ENCODE measurements at regions not wholly inside any gene's neighbourhood (a gene's known extent, or its start where the extent isn't known, plus 50 kb on each side); places are given as distances from the start of the nearest gene placed in this dataset.
"Not testable (repeated sequence)": the region's sequence is repeated elsewhere in the genome, so short reads cannot be mapped to it uniquely, and the experiment has no call there.

GRCh38 chr5:62757686-62758085, 179.1 kb downstream of the LRRC70 start:
- DNase-seq: not testable (repeated sequence)

GRCh38 chr5:62752998-62753367, 174.4 kb downstream of the LRRC70 start:
- DNase-seq: not testable (repeated sequence)

- not testable (repeated sequence) for DNase-seq
Observed at GRCh38 chr5:62752056-62752997, 173.7 kb downstream of the LRRC70 start.

GRCh38 chr5:62742207-62742606, 163.6 kb downstream of the LRRC70 start:
- DNase-seq: no peak

- DNase-seq: no peak
Observed at GRCh38 chr5:62741761-62742160, 163.1 kb downstream of the LRRC70 start.

GRCh38 chr5:62737766-62738165, 159.1 kb downstream of the LRRC70 start:
- DNase-seq: no peak

- DNase-seq: no peak
Observed at GRCh38 chr5:62732677-62733121, 154.1 kb downstream of the LRRC70 start.

- DNase-seq: no peak
Observed at GRCh38 chr5:62731022-62731421, 152.4 kb downstream of the LRRC70 start.

GRCh38 chr5:62729675-62730074, 151.1 kb downstream of the LRRC70 start:
- no peak for DNase-seq

GRCh38 chr5:62727861-62728260, 149.2 kb downstream of the LRRC70 start:
- DNase-seq: no peak

- no peak for DNase-seq
Observed at GRCh38 chr5:62727184-62727583, 148.6 kb downstream of the LRRC70 start.

- no peak for DNase-seq
Observed at GRCh38 chr5:62722360-62722759, 143.7 kb downstream of the LRRC70 start.

GRCh38 chr5:62720031-62720441, 141.4 kb downstream of the LRRC70 start:
- no peak for DNase-seq

- no peak for DNase-seq
Observed at GRCh38 chr5:62719061-62719720, 140.6 kb downstream of the LRRC70 start.

GRCh38 chr5:62718324-62718723, 139.7 kb downstream of the LRRC70 start:
- DNase-seq: no peak

GRCh38 chr5:62717301-62717933, 138.8 kb downstream of the LRRC70 start:
- no peak for DNase-seq

- DNase-seq: no peak
Observed at GRCh38 chr5:62714296-62714695, 135.7 kb downstream of the LRRC70 start.

- DNase-seq: no peak
Observed at GRCh38 chr5:62708481-62709325, 130.1 kb downstream of the LRRC70 start.

GRCh38 chr5:62707563-62707962, 128.9 kb downstream of the LRRC70 start:
- DNase-seq: no peak

- DNase-seq: no peak
Observed at GRCh38 chr5:62707131-62707530, 128.5 kb downstream of the LRRC70 start.

GRCh38 chr5:62705022-62705421, 126.4 kb downstream of the LRRC70 start:
- no peak for DNase-seq

- DNase-seq: no peak
Observed at GRCh38 chr5:62702126-62702525, 123.5 kb downstream of the LRRC70 start.

- DNase-seq: no peak
Observed at GRCh38 chr5:62701036-62701435, 122.4 kb downstream of the LRRC70 start.
